Right ventricle myocardium inferior (tissue), 1 donor: ENCODE measurements at regions not wholly inside any gene's neighbourhood (a gene's known extent, or its start where the extent isn't known, plus 50 kb on each side); places are given as distances from the start of the nearest gene placed in this dataset.

Experiments used
- ATAC-seq: fragments of 200-7000 bp; cut with Tn5 transposase; one replicate; pipeline ENCODE4 v1.9.1; 2020; ENCODE audit warnings: mild to moderate bottlenecking, moderate library complexity
- DNase-seq: peaks from one replicate; pipeline ENCODE4 v3.0.0; 2021; ENCODE audit errors: missing footprints
- intact Hi-C: fragments of 100-400 bp; cut with DNase I; formaldehyde crosslinking; loops from one replicate; pipeline ENCODE4 v1.11.0; 2022
- donor health status: DM: no; HTN: yes; CAD: no; lungs with severe emphysema.

DNA sequence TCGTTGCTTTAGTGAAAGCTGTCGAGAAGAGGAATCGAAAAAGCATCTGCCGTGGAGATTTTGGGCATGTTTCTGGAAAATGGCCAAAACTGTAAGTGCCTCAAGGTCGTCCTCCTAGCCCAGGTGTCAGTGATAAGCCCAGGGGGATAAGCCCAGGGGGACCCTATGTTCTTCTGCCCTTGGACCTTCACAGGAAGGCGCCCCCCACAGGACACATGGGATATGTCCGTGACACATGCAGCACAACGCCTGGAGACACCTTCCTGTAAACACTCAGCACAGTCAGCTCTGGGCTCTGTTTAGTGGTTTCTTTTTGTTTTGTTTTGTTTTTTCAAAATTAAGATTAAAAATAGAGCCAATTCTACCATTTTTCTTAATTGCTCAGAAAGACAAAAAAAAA is 272.7 kb downstream of the KLF6 start:
- DNase-seq: no peak
- no peak for ATAC-seq
- intact Hi-C loops: loop anchor here (5.0 kb wide), 1 partner anchor 235 kb away; no protein-coding TSS in a partner anchor

DNA sequence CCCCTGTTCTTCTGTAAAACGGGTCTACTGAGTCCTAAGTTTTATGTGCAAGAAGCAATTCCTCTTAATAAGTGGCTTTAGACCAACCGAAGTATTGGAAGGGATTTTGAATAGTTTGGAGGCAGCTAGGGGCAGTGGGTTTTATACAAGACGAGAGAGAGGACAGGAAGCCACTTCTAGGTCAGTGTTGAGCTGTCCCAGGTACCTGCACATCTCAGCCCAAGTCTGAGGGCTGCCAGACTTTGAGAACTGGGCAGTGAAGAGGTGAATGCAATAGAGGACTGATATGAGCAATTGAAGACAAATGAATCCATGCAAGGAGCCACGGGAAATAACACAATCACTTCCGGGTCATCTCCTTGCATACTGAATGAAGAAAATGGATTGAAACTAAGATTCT is 273.5 kb downstream of the KLF6 start:
- ATAC-seq: no peak
- DNase-seq: no peak
- intact Hi-C loops: loop anchor here (5.0 kb wide), 1 partner anchor 236 kb away; no protein-coding TSS in a partner anchor

DNA sequence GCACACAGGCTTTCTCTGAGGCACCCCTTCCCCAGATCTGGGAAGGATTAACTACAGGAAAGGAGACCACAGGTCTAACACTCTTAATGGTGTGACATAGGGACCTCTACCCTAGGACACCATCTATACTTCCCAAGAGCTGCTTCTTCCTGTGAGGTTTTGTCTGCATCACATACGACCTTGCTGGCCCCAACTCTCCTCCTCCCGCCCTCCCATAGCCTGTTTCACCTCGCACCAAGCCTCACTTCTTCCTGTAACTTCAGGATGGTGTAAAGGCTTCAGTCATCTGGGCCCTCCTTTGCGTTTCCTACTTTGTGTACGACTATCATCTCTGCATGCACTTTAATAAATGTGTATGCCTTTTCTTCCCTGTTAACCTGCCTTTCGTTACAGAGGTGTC is 274.3 kb downstream of the KLF6 start:
- ATAC-seq (no peak), DNase-seq (no peak)
- intact Hi-C loops: loop anchor here (5.0 kb wide), 1 partner anchor 237 kb away; no protein-coding TSS in a partner anchor

DNA sequence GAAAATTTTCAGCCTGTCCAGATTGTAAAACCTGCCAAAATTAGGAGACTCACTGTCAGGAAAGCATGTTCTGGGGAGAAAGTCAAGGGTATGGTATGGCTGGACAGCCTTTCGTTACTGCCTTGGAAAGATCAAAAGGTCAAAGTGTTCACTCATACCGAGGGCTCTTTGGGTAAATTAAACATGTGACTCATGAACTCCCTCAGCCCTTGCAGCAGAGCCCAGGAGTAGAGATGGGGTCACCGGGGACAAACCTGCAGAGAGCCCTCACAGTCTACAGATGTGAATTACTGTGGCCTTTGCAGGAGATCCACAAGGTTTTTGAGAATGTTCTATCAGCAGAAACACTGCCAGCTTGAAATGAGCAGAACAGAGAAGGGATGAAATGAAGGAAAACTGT is 275.7 kb downstream of the KLF6 start:
- no peak for DNase-seq
- no peak for ATAC-seq
- intact Hi-C loops: loop anchor here (10.0 kb wide), 1 partner anchor 135 kb away; no protein-coding TSS in a partner anchor

DNA sequence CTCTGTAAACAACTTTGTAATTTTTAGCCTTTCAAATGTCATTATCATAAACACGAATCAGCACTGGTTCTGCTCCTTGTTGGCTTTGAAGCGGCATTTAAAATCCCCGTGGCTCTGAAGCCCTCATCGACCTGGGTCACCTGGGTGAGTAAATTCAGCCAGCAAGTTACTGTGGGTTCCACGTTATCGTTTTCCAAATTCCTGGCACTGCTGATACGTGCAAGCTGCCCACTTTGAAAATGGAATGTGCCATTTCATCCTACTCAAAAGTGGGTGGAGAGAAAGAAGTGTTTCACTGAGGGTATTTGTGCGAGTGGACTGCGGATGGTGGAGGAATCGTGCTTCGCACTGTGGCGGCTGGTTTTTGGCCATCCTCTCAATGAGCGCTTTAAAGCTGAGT is 281.7 kb downstream of the KLF6 start:
- intact Hi-C loops: loop anchor here (2.0 to 10.0 kb wide), 2 partner anchors 72 to 142 kb away; no protein-coding TSS in a partner anchor
- no peak for DNase-seq
- ATAC-seq: peak; percentile 55

DNA sequence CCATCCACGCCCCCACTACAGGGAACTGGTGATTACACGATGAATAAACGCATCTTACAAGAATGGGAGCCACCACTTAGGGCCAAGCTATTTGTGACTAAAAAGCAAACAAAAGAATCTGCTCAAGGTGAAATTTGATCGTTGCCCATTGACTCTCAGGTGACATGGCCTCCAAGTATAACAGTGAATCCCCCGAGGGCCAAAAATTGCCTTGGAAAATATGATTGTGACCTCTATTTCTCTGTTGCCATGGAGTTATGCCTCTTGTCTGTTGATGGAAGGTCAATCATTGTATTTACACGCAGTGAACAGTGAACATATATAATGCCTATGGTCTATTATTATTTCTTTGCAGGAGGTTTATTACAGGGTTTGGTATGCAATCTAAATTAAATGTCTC is 282.3 kb downstream of the KLF6 start:
- no peak for DNase-seq
- intact Hi-C loops: loop anchor here (2.0 to 10.0 kb wide), 2 partner anchors 72 to 142 kb away; no protein-coding TSS in a partner anchor
- ATAC-seq: no peak

DNA sequence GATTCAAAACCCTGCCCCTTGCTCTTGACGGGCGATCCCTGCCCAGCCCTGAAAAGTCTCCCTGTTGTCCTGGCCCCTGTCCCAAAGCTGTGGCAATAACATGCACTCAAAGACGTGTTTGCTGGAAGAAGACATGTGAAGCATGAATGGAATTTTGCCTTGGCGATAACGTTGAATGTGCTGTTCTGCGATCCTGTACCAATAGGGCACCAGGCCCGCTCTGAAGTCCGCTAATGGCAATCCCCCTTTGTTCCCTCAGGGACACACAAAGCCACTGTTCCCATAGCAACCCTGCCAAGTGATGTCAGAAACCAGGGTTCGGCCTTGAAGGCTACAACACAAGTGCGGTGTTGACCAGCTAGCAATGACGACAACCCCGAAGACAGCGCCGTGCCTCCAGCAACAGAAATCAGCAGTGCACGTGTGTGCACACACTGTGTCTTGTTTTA is 284.6 kb downstream of the KLF6 start:
- peak; percentile 93 for ATAC-seq
- intact Hi-C loops: loop anchor here (10.0 kb wide), 1 partner anchor 144 kb away; no protein-coding TSS in a partner anchor
- DNase-seq: peak; percentile 80

DNA sequence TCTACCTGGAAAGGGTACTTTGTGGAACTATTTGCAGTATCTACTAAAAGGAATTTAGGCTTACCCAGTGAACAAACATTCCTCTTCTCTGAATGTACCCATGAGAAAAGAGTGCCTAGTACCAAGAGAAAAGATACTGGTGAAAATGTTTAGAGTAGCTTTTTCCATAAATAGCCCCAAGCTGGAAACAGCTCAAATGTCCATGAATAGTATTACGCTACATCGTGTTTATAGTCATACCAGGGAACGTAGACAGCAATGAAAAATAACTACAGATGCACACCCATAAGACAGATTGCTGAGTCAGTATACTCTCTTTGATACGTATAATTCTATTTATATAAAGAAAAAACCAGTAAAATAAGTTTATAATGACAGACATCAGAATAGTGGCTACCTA is 285.9 kb downstream of the KLF6 start:
- DNase-seq (no peak), ATAC-seq (no peak)
- intact Hi-C loops: no loop called here

DNA sequence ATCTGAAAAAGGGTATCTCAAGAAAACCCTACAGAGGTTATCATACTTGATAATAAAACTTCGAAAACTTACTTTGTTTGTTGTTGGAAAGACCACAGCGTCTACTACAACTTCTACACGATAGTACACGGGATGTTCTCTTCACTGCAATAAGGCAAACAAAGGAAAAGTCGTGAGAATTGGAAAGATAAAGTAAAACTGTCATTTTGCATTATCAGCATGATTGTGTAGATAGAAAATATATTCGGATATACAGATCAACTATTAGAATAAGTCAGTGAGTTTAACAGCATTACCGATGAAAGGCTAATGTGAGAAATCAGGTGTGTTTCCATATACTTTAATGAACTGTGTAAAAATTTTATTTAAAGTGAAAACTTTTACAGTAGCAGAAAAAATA is 287.4 kb downstream of the KLF6 start:
- intact Hi-C loops: no loop called here
- ATAC-seq (no peak), DNase-seq (no peak)

DNA sequence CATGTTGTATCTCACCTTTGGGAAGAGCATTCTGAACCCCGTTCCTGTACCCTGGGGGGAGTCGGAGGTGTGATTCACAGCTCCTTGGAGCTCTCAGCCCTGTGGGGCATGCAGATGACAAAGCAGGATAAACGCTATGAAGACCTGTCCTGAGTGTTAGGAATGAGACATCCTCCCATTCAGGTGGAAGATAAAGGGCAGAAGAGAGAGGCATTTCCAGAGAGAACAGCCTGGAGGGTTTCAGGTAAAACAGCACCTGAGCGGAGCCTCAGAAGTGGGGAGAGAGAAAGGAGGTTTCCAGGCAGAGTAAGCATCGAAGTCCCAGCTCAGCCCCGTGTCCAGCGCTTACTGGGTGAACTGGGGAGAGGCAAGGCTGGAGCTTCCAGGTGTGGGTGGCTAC is 288.9 kb downstream of the KLF6 start:
- intact Hi-C loops: no loop called here
- ATAC-seq: no peak

DNA sequence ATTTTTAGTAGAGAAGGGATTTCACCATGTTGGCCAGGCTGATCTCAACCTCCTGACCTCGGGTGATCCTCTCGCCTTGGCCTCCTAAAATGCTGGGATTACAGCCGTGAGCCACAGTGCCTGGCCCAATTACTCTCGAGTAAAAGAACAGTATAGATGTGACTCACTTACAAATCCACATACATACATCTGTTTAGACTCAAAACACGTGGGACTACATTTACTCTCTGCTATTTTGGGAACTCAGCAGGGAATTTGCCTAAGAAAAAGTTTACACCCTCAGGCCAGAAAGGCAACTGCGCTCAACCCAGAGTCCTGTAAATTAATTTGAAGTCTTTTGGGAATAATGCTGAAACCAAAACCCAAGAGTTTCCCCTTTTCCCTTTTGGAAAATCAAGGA is 289.7 kb downstream of the KLF6 start:
- intact Hi-C loops: no loop called here
- DNase-seq (no peak), ATAC-seq (no peak)

More for the DNA sequence above, 288.9 kb downstream of the KLF6 start:
- DNase-seq: no peak

DNA sequence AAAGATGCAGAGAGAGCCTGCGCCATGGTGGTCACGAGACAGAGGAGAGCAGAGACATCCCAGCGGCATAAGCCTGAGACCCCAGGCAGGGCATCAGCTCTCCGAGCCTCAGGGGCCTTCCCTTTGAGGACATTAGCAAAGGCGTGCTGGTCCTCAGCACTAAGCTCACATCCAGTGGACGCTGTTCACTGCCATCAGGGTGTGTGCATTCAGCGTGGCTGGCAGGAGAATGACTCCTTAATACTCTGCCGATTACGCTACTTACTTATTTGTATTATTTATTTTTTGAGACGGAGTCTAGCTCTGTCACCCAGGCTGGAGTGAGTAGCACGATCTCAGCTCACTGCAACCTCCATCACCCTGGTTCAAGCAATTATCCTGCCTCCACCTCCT is 290.2 kb downstream of the KLF6 start:
- intact Hi-C loops: no loop called here
- DNase-seq (no peak), ATAC-seq (peak; percentile 38)

DNA sequence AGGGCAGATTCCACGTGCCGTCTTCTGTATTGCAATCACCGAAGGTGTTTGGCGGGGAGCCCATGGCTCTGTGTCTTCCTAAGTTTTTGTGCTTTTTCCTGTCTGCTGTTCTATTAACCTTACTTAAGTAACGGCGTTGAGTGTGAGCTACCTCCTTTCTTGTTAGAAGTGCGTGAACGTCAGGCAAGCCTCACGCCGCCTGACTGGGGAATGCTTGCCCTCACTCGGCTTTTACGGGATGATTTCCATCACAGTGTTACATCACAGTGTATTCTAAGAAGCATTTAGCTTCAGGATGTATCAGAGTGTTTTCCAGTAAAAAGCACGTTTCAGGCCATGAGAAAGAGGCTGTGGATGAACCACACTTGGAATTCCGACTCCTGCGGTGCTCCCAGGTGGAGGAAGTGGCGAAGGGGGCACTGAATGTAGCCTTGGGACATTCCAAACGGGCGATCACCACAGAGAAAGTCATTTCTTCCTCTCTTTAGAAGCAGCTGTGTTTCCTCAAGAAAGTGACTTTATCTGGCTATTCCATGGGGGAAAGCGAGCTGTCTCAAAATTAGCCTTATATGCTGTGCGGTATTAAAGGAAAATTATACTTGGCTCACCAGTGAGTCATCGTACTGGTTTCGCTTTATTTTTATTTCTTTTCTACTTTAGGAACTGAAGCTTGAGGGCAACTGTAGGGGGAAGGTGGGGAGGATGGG is 290.7 kb downstream of the KLF6 start:
- peak; percentile 77 for ATAC-seq
- intact Hi-C loops: no loop called here
- DNase-seq: no peak

DNA sequence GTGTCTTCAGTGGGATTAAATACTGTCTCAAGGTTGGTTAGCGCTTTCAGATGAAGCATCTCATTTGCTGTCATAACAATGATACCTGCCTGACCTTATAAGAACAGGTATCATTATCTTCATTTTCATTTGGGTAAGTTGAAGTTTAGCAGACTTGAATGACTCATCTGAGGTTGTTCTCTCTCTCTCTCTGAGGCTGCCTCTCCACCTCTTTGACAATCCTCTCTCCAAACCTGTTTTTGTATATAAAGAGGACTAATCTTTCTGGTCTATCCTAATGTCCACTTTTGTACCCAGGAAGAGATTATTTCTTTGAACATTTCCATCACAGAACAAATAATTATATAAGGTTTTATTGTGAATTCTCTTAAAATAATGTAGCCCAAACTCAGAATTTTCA is 291.4 kb downstream of the KLF6 start:
- no peak for DNase-seq
- no peak for ATAC-seq
- intact Hi-C loops: no loop called here

DNA sequence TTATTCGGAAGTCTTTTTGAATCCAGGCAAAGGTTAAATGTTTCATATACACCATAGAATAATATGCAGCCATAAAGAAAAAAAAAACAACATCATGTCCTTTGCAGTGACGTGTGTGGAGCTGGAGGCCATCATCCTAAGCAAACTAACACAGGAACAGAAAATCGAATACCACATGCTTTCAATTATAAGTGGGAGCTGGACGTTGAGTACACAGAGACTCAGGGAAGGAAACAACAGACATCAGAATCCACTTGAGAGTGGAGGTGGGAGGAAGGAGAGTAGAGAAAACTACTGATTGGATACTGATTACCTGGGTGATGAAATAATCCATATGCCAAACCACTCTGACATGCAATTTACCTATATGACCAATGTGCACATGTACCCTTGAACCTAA is 293.4 kb downstream of the KLF6 start:
- intact Hi-C loops: no loop called here
- DNase-seq (no peak), ATAC-seq (no peak)

DNA sequence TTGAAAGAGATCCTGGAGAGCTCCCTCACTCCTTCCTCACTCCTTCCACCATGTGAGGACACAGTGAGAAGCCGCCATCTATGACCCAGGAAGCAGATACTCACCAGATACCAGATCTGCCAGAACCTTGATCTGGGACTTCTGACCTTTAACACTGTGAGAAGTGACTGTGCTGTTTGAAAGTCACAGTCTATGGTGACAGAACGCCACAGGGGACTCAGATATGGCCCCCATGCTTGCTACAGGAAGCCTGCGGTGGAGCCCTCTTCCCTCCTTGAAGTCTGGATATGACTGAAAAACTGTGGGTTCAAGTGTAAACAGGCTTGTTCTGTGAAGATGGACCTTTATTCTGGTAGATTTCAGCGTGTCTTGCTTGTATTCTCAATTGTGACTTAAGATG is 297.8 kb downstream of the KLF6 start:
- intact Hi-C loops: no loop called here
- DNase-seq: no peak
- ATAC-seq: no peak

DNA sequence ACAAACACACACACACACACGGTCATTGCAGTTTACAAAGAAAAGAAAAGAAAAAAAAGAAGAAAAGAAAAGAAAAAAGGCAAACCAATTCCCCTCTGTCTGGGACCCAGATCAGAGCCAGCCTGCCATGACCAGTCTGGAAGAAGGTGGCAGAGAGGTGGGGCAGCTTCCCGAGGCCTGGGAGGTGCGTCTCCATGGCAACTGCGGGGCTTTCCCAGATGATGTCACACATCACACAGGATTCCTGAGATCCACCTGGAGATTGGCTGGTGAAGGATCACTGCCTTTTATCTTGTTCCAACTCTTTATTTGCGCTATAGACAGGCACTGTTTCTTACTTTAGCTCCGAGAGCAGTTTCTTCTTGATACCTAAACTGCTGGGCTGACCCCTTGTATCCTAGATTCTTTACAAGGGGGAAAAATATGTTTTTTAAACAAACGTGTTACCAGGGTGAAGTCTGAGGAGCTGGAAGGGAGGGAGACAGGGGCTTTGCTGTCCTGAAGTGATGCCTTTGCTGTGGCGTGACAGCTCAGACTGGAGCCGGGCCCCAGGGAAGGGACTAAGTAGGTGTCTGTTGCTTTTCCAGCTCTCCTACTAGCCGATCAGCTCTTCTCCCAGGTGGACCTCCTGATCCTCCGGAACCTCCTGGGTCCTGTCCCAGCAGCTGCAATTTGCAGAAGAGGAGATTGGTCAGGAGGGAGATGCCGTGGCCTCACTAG is 298.5 kb downstream of the KLF6 start:
- DNase-seq: no peak
- intact Hi-C loops: no loop called here
- no peak for ATAC-seq

DNA sequence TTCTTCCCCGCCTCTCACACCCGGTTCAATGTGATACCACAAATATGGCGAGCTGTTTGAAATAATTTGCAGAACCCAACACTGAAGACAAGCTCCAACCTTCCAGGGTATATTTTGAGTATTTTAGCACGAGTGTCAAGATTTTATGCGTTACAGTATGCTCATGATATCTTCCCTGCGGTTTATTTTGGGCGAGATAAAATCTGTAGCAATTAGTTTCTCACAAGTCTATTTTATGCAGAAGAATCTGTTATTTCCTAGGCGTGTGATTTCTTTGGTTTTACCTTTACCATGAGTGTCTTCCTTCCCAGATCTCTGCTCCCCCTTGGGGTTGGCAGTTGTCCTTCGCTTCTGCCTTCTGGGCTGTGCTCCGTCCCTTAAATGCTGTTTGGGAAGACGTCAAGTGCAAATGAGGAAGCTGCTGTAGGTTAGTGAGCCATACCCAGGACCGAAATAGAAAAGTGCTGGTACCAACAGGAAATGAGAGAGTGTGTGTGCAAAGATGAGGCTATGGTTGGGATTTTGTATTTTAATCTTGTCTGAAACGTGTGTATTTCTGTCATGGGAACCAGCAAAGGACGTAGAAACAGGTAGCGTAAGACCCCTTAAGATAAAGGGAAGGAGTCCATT is 299.8 kb downstream of the KLF6 start:
- intact Hi-C loops: no loop called here
- ATAC-seq (no peak), DNase-seq (no peak)

DNA sequence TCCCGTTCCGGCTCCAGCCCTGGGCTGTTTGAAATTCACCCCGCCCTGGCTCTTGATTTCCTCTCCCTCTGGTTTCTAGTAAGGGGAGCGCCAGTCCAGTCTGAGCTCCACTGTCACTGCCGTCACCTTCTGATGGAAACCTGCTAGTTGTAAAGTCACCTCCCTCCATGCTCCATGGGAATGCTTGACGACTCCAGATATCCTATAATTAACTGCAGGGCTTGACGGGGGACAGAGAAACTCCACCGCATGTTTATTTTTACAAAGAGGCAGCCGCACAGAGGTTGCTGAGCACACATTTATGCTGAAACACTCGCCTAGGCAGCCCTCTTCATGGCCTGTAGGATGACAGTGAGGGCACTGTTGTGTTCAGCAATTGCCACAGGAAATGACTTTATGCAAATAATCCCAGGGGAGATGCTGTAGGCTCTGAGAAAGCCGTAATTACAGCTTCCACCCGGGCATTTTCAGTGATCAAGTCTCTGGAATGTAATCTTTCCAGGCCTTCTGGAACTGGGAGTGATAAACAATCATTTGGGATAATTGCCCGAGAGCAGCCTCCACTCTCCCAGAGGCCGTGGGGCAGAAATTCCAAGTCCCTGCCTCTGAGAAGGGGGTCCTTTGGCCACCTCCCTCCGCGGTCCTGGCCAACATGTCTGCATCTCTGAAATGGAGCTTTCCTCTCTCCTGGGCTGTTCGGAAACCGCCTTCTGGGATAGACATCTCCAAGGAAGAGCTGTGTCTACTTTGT is 300.5 kb downstream of the KLF6 start:
- DNase-seq: no peak
- intact Hi-C loops: no loop called here
- ATAC-seq: peak; percentile 37
